HG03064 (cell line): ENCODE measurements at regions not wholly inside any gene's neighbourhood (a gene's known extent, or its start where the extent isn't known, plus 50 kb on each side); places are given as distances from the start of the nearest gene placed in this dataset.

Experiments
- ATAC-seq: cut with Tn5 transposase; IDR thresholded peaks from one replicate; pipeline ENCODE4 v1.9.1; 2021; ENCODE audit warnings: low read depth; ENCODE audit not compliant: unreplicated experiment

DNA sequence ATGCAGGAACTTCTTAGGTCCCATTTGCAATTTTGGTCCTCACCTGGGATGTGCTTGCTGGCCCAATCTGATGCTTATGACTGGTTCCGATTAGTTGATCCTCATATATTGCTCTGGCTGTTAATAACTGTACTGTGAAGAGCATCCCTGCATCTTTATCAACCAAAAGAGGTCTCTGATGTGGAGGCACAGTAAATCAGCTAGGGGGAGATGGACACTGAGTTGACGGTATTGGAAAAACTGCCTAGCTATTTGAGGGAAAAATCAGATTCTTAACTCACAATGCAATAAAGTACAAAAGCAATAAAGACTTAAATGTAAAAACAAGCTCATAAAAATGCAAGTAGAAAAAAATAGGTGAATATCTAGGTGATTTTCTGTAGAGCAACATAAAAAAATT is 188.0 kb upstream of the TCF4 start:
- ATAC-seq = no peak

- no peak for ATAC-seq
Observed at GRCh38 chr18:55774505-55774904, 186.5 kb upstream of the TCF4 start.

GRCh38 chr18:55768255-55768654 is 180.3 kb upstream of the TCF4 start:
- ATAC-seq = no peak

DNA sequence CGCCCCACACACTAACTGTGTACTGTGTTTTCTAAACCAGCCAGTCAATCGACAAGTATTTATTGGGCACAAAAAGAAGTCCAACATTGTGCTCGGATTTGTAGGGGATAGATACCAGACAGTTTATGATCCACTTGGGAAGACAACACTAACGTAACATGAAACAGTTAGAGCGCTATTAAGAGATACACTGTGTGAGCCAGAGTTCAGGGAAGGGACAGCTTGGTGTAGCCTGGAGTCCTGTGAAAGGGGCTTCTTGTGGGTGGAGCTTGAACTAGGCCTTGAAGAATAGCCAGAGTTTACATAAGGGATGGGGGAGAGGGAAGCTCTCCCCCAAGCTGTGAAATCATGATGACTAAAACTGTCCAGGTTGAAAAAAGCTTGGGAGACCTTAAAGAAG is 176.4 kb upstream of the TCF4 start:
- no peak for ATAC-seq

- no peak for ATAC-seq
Observed at GRCh38 chr18:55763805-55764204, 175.8 kb upstream of the TCF4 start.

DNA sequence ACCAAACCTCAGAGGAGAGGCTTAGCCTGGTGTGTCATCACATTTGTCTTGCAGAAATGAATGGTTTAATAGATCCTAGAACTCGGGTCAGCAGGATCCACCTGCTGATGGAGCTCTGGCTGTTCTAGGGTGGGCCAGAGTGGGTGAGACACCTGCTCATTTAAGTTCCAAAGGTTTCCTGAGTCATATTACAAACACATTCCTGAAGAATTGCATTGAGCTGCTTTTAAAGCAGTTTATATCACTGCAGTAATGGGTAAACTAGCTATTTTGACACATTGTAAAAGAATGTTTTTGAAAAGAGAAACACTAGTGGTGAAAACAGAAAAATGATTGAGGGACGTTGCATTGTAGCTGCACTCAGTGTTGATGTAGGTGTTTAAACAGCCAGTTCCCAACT is 175.3 kb upstream of the TCF4 start:
- no peak for ATAC-seq

- no peak for ATAC-seq
Observed at GRCh38 chr18:55762424-55762823, 174.4 kb upstream of the TCF4 start.

DNA sequence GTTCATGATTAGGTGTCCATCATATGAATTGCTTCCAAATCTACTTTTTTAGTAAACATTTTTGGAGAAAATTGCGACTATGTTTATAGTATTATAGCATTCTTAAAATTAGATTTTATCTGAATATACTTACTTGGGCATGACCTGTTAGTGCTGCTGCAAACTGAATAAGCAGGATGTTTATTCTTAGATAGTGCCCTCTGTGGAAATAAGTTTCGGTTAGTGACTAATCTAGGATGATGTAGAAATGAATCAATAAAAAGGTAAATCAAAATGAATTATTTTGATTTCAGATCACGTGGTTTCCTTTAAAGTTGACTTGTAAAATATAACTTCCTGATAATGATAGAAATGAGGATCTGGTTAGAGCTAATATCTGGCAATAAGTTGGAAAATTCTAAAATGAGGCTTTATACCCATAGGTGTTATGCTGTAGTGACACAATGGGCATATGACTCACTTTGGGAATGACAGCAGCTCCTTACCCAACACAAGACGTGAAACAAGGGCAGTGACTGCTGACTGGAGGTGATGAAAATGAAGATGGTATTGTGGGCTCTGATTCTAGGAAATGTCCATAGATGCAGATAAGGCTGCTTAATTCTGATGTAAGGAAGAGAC is 165.8 kb upstream of the TCF4 start:
- no peak for ATAC-seq

- ATAC-seq = no peak
Observed at GRCh38 chr18:55751476-55751875, 163.5 kb upstream of the TCF4 start.

GRCh38 chr18:55748227-55748738 is 160.3 kb upstream of the TCF4 start:
- ATAC-seq = no peak

DNA sequence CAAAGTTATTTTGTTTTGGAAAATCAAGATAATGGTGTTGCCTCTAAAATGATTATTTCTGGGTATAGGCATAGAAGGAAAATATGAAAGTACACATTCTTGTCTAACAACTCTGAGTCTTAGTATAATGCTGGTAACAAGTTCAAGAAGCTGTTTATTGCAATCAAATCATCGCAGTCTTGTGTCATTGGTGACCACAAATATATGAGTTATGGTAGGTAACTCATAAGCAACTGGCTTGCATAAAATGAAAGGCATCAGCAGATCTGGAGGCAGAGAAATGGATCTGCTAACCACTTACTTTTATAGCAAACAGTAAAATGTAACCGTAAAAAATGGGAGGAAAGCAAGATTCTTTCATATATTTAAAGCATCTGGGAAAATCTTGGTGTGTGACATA is 156.2 kb upstream of the TCF4 start:
- ATAC-seq = no peak

DNA sequence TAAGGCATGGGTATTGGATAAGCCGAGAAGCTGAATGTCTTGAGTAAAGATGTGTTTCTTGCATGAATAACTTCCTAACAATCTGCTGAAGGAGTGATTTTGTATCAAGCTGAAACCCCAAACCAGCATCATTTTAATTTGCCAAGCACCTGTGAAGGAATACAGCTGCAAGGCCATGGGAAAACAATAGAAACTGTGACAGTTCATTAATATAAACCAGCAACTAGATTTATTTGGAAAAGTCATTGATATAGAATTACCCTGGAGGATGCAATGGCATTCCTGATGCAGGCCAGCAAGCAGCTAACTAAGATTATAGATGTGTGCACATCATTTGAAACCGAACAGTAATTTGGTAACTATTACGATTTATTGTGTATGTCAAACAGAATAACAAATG is 155.7 kb upstream of the TCF4 start:
- ATAC-seq = no peak

GRCh38 chr18:55743133-55743532 is 155.1 kb upstream of the TCF4 start:
- ATAC-seq = no peak

- no peak for ATAC-seq
Observed at GRCh38 chr18:55739488-55739887, 151.5 kb upstream of the TCF4 start.

DNA sequence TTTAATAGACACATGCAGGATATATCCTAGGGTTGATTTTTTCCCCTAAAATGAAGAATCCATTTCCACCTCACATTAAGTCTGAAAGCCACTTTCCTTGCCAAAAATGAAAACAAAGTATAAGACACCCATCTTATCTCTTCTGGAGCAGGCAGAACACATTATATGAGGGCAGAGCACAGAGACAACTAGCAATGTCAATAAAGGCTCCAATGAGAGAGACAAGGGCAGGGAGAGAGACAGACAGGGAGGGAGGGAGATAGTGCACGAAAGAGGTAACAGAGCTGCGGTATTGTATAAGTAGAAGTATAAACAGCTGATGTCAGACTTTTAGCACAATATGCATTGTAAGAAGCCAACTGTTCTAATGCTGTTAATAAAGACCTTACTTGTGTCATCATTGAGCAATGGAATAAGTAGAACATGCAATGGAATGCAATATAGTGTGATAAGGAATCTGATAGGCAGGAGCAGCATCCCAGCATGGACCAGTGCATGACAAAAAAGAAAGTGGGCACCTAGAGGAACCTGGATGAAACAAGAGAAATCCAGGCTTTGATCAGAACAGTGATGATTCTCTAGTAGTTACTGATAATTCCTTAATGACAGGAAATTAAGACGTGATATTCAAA is 150.6 kb upstream of the TCF4 start:
- ATAC-seq = no peak

DNA sequence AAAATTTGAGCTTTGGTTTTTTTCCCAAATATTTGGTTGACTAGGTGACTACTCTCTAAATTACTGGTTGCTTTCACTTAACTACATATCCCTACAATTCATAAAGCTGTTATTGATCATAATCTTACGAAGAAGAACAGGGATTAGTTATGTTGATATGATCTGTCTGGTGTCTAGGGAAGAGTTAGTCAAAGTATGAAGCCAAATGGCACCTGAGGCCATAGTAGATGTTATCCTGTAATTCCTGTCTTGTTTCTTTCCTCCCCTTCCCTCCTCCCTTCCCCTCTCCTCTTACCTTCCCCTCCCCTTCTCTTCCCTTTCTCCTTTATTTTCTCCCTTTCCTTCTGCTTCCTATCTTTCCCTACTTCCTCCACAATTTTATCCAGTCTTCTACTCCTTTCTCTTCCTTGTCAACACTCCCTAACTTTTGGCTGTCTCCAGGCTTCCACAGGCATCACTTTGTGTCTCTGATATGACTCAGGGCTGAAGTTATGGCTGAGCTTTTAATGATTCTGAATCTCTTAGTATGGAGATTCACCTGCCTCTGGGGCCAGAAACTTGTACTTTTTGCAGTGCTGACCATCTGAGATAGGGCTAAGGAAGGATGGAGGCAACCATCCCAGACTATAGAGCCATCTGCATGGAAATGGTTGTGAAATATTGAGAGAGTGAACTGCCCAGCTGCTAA is 149.9 kb upstream of the TCF4 start:
- no peak for ATAC-seq

- no peak for ATAC-seq
Observed at GRCh38 chr18:55737266-55737665, 149.3 kb upstream of the TCF4 start.

DNA sequence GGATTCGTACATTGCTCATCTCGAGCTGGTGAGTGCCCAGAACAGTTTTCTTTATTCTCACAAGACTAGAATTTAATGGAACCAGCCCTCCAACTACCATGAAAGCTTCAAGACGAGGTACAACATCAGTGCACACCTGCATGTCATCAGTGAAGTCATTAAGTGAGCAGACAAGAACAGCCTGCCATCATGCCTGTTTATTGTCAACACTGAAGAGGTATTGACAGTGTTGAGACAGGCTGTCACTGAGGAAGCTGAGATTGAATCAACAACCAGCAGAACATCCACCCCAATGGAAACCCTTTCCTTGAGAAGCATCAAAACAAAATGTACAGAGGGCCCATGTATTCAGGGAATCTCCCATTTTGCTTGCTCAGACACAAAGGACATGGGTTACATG is 148.0 kb upstream of the TCF4 start:
- ATAC-seq = no peak

DNA sequence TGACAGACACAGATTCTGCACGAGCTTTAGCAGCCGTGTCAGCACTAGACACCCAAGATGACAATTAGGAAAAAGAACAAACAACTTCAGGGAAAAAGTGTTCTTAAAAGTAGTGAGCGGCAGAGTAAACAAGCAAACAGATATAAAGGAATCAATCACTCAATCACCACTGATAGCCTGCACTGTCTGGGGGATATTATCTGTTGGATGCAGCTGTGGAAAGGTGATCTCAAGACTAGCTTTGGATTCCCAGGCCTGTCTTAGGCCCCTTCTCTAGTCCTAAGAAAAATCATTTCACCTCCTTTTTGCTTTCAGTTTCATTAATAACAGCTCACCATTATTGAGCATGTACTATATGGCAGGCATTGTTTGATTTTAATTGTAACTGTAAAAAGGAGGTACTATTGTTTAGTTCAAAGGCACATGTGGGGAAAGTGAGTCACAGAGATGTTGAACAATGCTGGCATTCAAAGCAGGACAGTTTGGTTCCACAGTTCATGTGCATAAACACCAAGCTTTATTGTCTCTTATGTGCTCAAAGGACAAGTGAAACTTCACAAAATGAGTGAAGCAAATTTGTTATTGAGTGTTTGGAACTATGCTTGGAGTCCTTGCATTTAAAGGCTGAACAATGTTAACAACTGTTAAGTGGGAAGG is 147.3 kb upstream of the TCF4 start:
- ATAC-seq = no peak

- no peak for ATAC-seq
Observed at GRCh38 chr18:55732227-55733106, 144.5 kb upstream of the TCF4 start.
